HG03457 (cell line): ENCODE measurements at regions not wholly inside any gene's neighbourhood (a gene's known extent, or its start where the extent isn't known, plus 50 kb on each side); places are given as distances from the start of the nearest gene placed in this dataset.
"Not testable (repeated sequence)": the region's sequence is repeated elsewhere in the genome, so short reads cannot be mapped to it uniquely, and the experiment has no call there.

Experiments used
- ATAC-seq: cut with Tn5 transposase; IDR thresholded peaks from one replicate; pipeline ENCODE4 v1.9.1; 2021; ENCODE audit warnings: moderate number of reproducible peaks; ENCODE audit not compliant: unreplicated experiment

DNA sequence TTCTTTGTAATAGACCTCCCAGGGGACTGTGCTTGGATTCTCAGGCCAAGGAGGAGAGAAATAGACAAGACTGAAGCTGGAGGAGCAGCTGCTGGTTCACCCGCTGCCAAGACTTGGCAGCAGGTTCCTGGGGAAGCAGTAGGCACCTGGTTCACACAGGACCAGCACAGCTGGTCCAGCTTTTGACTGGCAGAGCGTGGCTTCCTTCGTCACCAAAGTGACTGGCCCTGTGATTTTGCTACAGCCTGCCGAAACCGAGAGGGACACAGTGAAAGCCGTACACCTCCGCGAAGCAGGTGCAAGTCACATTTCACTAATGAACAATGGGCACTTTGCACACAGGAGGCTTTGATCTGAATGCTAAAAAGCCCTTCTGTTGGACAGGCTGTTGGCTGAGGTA lies 199.0 kb downstream of the RNF144B start:
- ATAC-seq: no peak

- no peak for ATAC-seq
Measured at GRCh38 chr6:18595774-18596530, 208.8 kb downstream of the RNF144B start.

- ATAC-seq: no peak
Measured at GRCh38 chr6:18596531-18596835, 209.3 kb downstream of the RNF144B start.

GRCh38 chr6:18598551-18599264 lies 211.6 kb downstream of the RNF144B start:
- ATAC-seq: no peak

GRCh38 chr6:18600255-18600654 lies 213.1 kb downstream of the RNF144B start:
- no peak for ATAC-seq

DNA sequence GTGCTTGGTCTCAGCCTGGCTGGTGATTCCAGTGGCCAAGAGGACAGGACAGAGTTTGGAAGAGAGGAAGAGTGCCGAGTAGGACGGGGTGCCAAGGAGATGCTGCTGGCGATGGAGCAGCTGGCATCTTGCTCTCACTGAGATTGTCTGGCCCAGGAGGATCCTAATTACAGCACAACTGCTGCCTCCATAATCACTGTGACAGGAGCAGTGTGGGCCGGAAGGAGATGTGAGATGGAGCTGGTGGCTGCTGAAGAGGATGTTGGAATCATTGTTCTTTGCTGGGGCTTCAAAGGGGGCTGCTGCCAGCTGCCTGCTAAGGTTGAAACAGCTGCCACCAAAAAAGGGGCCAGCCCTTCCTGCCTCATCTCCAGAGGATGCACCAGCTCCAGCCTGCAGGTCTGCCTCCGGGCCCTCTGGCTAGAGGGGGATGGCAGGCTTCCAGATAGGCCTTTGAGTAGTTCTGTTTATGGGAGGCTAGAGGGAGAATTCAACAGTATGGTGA lies 214.4 kb downstream of the RNF144B start:
- no peak for ATAC-seq

- ATAC-seq: no peak
Measured at GRCh38 chr6:18602931-18603330, 215.8 kb downstream of the RNF144B start.

GRCh38 chr6:18603361-18603760 lies 216.2 kb downstream of the RNF144B start:
- ATAC-seq: no peak

GRCh38 chr6:18605841-18606240 lies 218.7 kb downstream of the RNF144B start:
- ATAC-seq: no peak

- no peak for ATAC-seq
Measured at GRCh38 chr6:18609715-18610114, 222.6 kb downstream of the RNF144B start.

- no peak for ATAC-seq
Measured at GRCh38 chr6:18613319-18613925, 226.3 kb downstream of the RNF144B start.

GRCh38 chr6:18629571-18629970 lies 242.4 kb downstream of the RNF144B start:
- no peak for ATAC-seq

GRCh38 chr6:18632670-18633410 lies 245.7 kb downstream of the RNF144B start:
- ATAC-seq: no peak

GRCh38 chr6:18634912-18635311 lies 247.8 kb downstream of the RNF144B start:
- no peak for ATAC-seq

- ATAC-seq: no peak
Measured at GRCh38 chr6:18640134-18640533, 253.0 kb downstream of the RNF144B start.

DNA sequence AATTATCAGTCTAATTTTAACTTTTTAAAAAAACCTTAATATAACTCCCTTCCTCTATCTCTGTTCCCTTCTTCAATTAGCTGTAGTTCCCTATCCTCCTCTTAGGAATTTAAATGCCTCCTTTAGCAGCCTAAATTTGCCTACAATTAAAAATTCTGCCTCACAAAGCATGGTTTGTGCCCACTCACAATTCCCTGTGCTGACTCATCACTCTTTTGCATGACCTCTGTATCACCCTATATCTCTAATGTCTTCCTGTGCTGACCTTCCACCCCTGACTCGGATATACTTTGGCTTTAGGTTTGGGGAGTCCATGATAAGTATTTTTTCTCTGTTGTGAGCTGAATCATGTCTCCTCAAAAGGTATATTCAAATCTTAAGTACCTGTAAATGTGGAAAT lies 253.6 kb downstream of the RNF144B start:
- no peak for ATAC-seq

- no peak for ATAC-seq
Measured at GRCh38 chr6:18654821-18655220, 267.7 kb downstream of the RNF144B start.

DNA sequence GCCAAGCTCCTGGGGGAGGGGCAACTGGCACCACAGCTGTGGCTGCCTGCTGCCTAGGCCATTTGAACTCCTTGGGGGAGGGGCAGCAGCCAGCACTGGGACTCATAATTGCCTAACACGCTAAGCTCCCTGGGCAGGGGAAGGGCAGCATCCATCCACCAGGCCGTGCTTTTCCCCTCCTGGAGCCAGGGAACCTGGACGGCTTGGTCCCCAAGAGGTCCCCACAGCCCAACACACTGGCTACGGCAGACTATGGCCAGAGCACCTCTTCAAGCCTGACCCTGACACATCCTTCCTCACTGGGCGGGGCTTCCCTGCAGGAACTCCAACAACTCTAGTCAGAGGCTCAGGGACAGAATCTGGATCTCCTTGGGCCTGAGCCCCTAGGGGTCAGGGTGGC lies 269.4 kb downstream of the RNF144B start:
- no peak for ATAC-seq

GRCh38 chr6:18659994-18660393 lies 272.8 kb downstream of the RNF144B start:
- not testable (repeated sequence) for ATAC-seq

GRCh38 chr6:18663011-18663410 lies 275.9 kb downstream of the RNF144B start:
- no peak for ATAC-seq

- no peak for ATAC-seq
Measured at GRCh38 chr6:18664401-18664800, 277.3 kb downstream of the RNF144B start.
